GM23248 (cell line): ENCODE measurements at regions not wholly inside any gene's neighbourhood (a gene's known extent, or its start where the extent isn't known, plus 50 kb on each side); places are given as distances from the start of the nearest gene placed in this dataset.
"Not testable (repeated sequence)": the region's sequence is repeated elsewhere in the genome, so short reads cannot be mapped to it uniquely, and the experiment has no call there.

Experiments
- DNase-seq: peaks from one replicate; pipeline ENCODE4 v3.0.0-alpha.2; 2015
- H2AFZ ChIP-seq: fragments of 200-600 bp; sonication (generic); 2 replicates; pipeline ENCODE4 v1.6.1; 2016; ENCODE audit warnings: antibody characterized with exemption
- H3F3A ChIP-seq: fragments of 200-600 bp; sonication (generic); 2 replicates; pipeline ENCODE4 v1.6.1; 2016; ENCODE audit warnings: mild to moderate bottlenecking, antibody characterized with exemption, mixed run types; ENCODE audit not compliant: insufficient read depth
- H3K27ac ChIP-seq: fragments of 200-600 bp; sonication (generic); 2 replicates; pipeline ENCODE4 v1.5.1; 2016; ENCODE audit warnings: mild to moderate bottlenecking
- H3K27me3 ChIP-seq: fragments of 200-600 bp; sonication (generic); replicated peaks from 2 replicates; pipeline ENCODE4 v1.6.1; 2016; ENCODE audit warnings: mild to moderate bottlenecking; ENCODE audit not compliant: insufficient read depth
- H3K36me3 ChIP-seq: fragments of 200-600 bp; sonication (generic); 2 replicates; pipeline ENCODE4 v1.6.1; 2016; ENCODE audit warnings: low read depth, mild to moderate bottlenecking
- H3K4me1 ChIP-seq: fragments of 200-600 bp; sonication (generic); 2 replicates; pipeline ENCODE4 v1.6.1; 2016; ENCODE audit warnings: mild to moderate bottlenecking; ENCODE audit not compliant: insufficient read depth
- H3K4me2 ChIP-seq: fragments of 200-600 bp; sonication (generic); one replicate; pipeline ENCODE4 v1.6.1; 2016; ENCODE audit warnings: mild to moderate bottlenecking; ENCODE audit not compliant: unreplicated experiment
- H3K4me3 ChIP-seq: fragments of 200-600 bp; sonication (generic); 2 replicates; pipeline ENCODE4 v1.5.1; 2016; ENCODE audit warnings: mild to moderate bottlenecking
- H3K79me2 ChIP-seq: fragments of 200-600 bp; sonication (generic); 2 replicates; pipeline ENCODE4 v1.6.1; 2016; ENCODE audit warnings: mild to moderate bottlenecking; ENCODE audit not compliant: insufficient read depth
- H3K9ac ChIP-seq: fragments of 200-600 bp; sonication (generic); 2 replicates; pipeline ENCODE4 v1.6.1; 2016; ENCODE audit warnings: mild to moderate bottlenecking
- H3K9me2 ChIP-seq: fragments of 200-600 bp; sonication (generic); 2 replicates; pipeline ENCODE4 v1.6.1; 2016; ENCODE audit warnings: mixed run types, mild to moderate bottlenecking, moderate library complexity; ENCODE audit not compliant: insufficient read depth
- H3K9me3 ChIP-seq: fragments of 200-600 bp; sonication (generic); one replicate; pipeline ENCODE4 v1.6.1; 2017; ENCODE audit warnings: low read depth
- H4K20me1 ChIP-seq: fragments of 200-600 bp; sonication (generic); 2 replicates; pipeline ENCODE4 v1.6.0; 2016; ENCODE audit not compliant: insufficient read depth
- EZH2 ChIP-seq: fragments of 200-600 bp; sonication (generic); IDR thresholded peaks from 2 replicates; pipeline ENCODE4 v1.6.1; 2018; ENCODE audit warnings: antibody characterized with exemption, mild to moderate bottlenecking; ENCODE audit not compliant: insufficient read depth, poor library complexity, severe bottlenecking
- EZH2phosphoT487 ChIP-seq: fragments of 200-600 bp; sonication (generic); IDR thresholded peaks from 2 replicates; pipeline ENCODE4 v1.6.1; 2018; ENCODE audit warnings: antibody characterized with exemption, moderate library complexity, mild to moderate bottlenecking, low read depth; ENCODE audit not compliant: insufficient read depth
- WGBS, 2 experiments: methylation state at CpG; one replicate each; pipeline ENCODE4 v1.1.6; 2015 to 2017; ENCODE audit warnings: low lambda C conversion rate in 2 of 2, low coverage in 1 of 2; ENCODE audit errors: missing lambda C conversion rate in 2 of 2; 5-methylcytosine and 5-hydroxymethylcytosine counted together
- in situ Hi-C: fragments of 300-500 bp; cut with MboI; formaldehyde crosslinking; loops from 2 replicates; pipeline ENCODE4 v1.15.0; 2020

DNA sequence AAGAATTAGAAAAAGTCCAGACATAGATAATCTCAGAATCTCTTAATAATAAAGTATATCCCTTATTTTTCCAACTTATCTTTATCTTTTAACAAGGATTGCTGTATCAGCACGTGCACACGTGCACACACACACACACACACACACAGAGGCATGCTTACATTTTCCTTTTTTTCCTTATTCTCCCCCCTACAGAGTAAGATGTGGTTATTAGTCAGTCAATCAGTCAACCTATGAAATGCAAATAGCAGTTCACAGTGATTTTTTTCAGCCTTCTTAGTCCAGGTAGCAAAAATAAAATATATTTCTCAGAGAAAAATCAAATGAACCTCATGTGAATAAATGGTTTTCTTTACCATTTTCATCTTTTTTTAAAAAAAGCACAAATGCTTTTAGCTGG, 506.2 kb upstream of the SLC39A10 start:
- Histone ChIP-seq H3K9me3 (no peaks in the 10 kb centered on the region), H3K27ac (no peak overlapping the region), H3F3A (no peaks in the 10 kb centered on the region), H3K4me1 (no peaks in the 10 kb centered on the region), H3K9ac (no peak overlapping the region), H3K27me3 (no peaks in the 10 kb centered on the region), H3K4me3 (no peak overlapping the region), H3K4me2 (no peak overlapping the region), H3K9me2 (no peaks in the 10 kb centered on the region), H3K36me3 (no peaks in the 10 kb centered on the region), H3K79me2 (no peaks in the 10 kb centered on the region), H2AFZ (no peak overlapping the region), H4K20me1 (no peaks in the 10 kb centered on the region)
- in situ Hi-C loops, result no loop called here
- DNase-seq, result no peak
- TF ChIP-seq EZH2phosphoT487 (no peak), EZH2 (no peak)
- WGBS, 2 experiments, result 50 to 72% methylated on average over 2 of the region's 2 CpGs

DNA sequence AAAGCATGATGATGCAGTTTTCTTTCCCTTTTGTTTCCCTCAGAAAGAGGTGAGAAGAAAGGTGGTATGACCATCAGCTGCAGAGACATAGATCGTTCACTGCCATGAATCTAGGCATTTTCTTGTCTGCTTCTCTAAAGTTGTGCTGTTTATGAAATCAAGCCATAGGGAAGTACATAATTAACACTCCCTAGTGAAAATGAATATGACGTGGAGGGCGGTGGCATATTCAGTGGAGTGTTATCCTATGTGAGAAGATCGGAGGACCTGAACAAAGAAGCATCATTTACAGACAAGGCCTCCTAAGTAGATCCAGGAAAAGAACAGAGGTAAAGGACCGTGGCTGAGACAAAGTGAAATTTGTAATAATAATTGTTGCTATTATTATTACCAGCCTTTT, 509.0 kb upstream of the SLC39A10 start:
- H3K9me3 ChIP-seq, result no peaks in the 10 kb centered on the region
- H3K4me2 ChIP-seq, result no peak overlapping the region
- H3K4me1 ChIP-seq, result no peaks in the 10 kb centered on the region
- in situ Hi-C loops, result no loop called here
- no peaks in the 10 kb centered on the region for H3K27me3 ChIP-seq
- H3K9me2 ChIP-seq, result no peaks in the 10 kb centered on the region
- DNase-seq, result no peak
- no peaks in the 10 kb centered on the region for H3F3A ChIP-seq
- H3K79me2 ChIP-seq, result no peaks in the 10 kb centered on the region
- H4K20me1 ChIP-seq, result no peaks in the 10 kb centered on the region
- H3K4me3 ChIP-seq, result no peak overlapping the region
- WGBS, 2 experiments, result 28 to 41% methylated on average over 5 of the region's 5 CpGs
- no peak for TF ChIP-seq EZH2phosphoT487
- TF ChIP-seq EZH2, result no peak
- no peak overlapping the region for H3K9ac ChIP-seq
- no peaks in the 10 kb centered on the region for H3K36me3 ChIP-seq
- H3K27ac ChIP-seq, result no peak overlapping the region
- H2AFZ ChIP-seq, result no peak overlapping the region

DNA sequence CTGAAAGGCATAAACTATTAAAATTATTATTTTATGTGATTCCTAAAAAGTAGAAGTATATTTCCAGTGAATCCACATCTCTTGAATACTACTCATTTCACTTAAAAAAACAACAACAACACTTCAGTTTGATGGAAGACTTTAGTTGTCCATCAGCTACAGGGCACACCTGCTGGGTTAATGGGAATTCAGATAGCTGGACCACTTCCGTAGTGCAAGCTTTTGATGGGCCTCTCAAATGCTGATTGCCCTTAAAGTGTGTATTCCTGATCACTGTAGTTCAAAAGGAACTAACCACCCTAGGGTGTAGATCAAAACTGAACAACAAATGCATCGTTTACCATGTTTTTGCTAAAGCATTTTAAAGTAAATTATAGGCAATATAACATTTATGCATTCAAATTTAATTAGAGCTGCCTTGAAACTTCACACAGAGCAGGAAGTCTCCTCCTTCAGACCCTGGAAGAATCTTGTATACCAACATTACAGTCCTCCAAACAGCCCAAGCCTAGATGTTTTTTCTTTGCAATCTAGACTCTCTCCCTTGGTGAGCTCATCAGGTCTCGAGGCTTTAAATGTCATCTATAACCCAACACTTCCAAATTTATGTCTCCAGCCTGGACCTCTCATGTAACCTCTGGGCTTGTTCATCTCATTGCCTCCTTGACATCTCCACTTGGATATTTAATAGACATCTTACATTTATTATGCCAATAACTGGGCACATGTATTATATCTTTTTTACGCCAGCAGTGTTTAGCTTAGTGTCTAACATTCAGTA, 510.1 kb upstream of the SLC39A10 start:
- H3K9me3 ChIP-seq, result no peaks in the 10 kb centered on the region
- no peak overlapping the region for H3K27ac ChIP-seq
- H3K79me2 ChIP-seq, result no peaks in the 10 kb centered on the region
- H3K4me1 ChIP-seq, result no peaks in the 10 kb centered on the region
- in situ Hi-C loops, result no loop called here
- no peaks in the 10 kb centered on the region for H3K9me2 ChIP-seq
- H4K20me1 ChIP-seq, result no peaks in the 10 kb centered on the region
- TF ChIP-seq EZH2 (no peak), EZH2phosphoT487 (no peak)
- H3K36me3 ChIP-seq, result no peaks in the 10 kb centered on the region
- H3K4me3 ChIP-seq, result no peak overlapping the region
- no peak overlapping the region for H3K4me2 ChIP-seq
- H3F3A ChIP-seq, result no peaks in the 10 kb centered on the region
- no peaks in the 10 kb centered on the region for H3K27me3 ChIP-seq
- DNase-seq, result no peak
- no peak overlapping the region for H3K9ac ChIP-seq
- no peak overlapping the region for H2AFZ ChIP-seq
- 19 to 21% methylated on average over 4 of the region's 4 CpGs for WGBS, 2 experiments

DNA sequence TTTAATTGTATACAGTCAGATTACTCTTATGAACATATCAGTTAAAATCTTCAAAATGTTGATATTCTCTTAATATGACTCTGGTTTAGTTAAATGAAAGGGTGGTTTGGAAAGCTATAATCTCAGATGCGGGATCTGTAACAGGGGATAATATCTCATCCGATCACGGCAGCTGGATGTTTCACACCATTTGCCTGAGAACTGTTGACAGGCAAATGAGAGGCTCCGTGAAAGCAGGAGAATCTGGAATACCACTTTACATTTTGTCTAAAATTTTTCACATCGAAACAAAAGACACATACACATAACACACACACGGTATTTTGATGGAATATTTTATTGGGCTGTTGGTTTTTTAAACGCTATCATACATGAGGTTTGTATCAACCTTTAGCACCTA, 518.6 kb upstream of the SLC39A10 start:
- H3K79me2 ChIP-seq, result no peaks in the 10 kb centered on the region
- no peaks in the 10 kb centered on the region for H3K36me3 ChIP-seq
- no peaks in the 10 kb centered on the region for H3K4me1 ChIP-seq
- TF ChIP-seq EZH2phosphoT487 (no peak), EZH2 (no peak)
- H3K9me2 ChIP-seq, result no peaks in the 10 kb centered on the region
- no peaks in the 10 kb centered on the region for H3K27me3 ChIP-seq
- H3K9ac ChIP-seq, result no peak overlapping the region
- H3K27ac ChIP-seq, result no peak overlapping the region
- no peak overlapping the region for H3K4me2 ChIP-seq
- H3F3A ChIP-seq, result no peaks in the 10 kb centered on the region
- in situ Hi-C loops, result no loop called here
- no peak for DNase-seq
- H2AFZ ChIP-seq, result no peak overlapping the region
- H3K4me3 ChIP-seq, result no peak overlapping the region
- 39 to 57% methylated on average over 7 of the region's 7 CpGs for WGBS, 2 experiments
- no peaks in the 10 kb centered on the region for H3K9me3 ChIP-seq
- no peaks in the 10 kb centered on the region for H4K20me1 ChIP-seq

DNA sequence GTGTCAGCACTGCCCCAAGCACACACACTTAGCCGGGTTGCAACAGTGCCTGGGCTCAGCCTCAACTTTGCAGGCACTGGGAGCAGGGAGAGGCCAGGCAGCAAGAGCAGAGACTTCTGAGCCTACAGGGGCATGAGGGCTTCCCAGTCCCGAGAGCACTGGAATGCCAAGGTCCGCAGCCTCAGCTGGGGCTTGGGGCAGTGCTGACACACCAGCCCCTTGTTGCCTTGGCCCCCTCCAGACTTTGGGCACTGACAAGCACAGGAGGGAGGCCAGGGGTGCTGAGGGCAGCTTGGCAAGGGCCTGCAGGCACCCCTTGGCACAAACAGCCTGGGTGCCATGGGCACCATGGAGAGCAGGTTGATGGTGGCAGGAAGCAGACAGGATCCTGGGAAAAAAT, 531.1 kb upstream of the SLC39A10 start:
- H3K27ac ChIP-seq, H3K36me3 ChIP-seq, H2AFZ ChIP-seq, H3K4me3 ChIP-seq, H3K27me3 ChIP-seq, H3K9ac ChIP-seq, in situ Hi-C loops, DNase-seq, H3F3A ChIP-seq, H3K9me2 ChIP-seq, H3K79me2 ChIP-seq, H4K20me1 ChIP-seq, H3K4me2 ChIP-seq, H3K9me3 ChIP-seq, H3K4me1 ChIP-seq: not testable (repeated sequence)
- 63 to 66% methylated on average over 3 of the region's 3 CpGs for WGBS, 2 experiments
